GM12864 (cell line): ENCODE measurements at regions not wholly inside any gene's neighbourhood (a gene's known extent, or its start where the extent isn't known, plus 50 kb on each side); places are given as distances from the start of the nearest gene placed in this dataset.

ENCODE experiments used
- DNase-seq: peaks from one replicate; pipeline ENCODE4 v3.0.0-alpha.2; 2011; ENCODE audit warnings: low read depth
- H3K4me3 ChIP-seq: 2 replicates; pipeline ENCODE4 v1.5.1; 2011; ENCODE audit warnings: mild to moderate bottlenecking, low read depth, low read length, control low read depth
- TF ChIP-seq, protein P1 (sequence below): IDR thresholded peaks from 2 replicates; pipeline ENCODE4 v1.5.1; 2011; ENCODE audit warnings: low read depth, mild to moderate bottlenecking, moderate library complexity, low read length, control low read depth, inconsistent platforms; ENCODE audit errors: missing control alignments

DNA sequence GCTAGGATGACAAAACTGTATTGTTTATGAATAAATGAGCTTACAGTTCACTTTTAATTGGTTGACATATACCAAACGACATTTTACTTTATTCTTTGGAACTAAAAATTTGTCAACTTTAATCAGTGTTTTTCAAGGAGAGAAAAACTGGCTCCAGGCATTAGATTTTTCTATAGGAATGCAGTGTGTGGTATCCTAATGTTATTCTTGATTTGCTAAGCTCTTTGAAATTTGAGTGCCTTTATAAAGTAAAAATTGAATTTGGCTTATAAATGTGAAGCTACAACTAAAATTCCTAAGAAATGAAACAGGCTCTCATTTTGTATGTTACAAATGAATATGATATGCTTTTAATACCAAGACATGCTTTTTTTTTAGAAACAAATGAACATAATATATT lies 442.2 kb upstream of the TRAM1L1 start:
- no peak overlapping the region for H3K4me3 ChIP-seq
- TF ChIP-seq, protein P1, sequence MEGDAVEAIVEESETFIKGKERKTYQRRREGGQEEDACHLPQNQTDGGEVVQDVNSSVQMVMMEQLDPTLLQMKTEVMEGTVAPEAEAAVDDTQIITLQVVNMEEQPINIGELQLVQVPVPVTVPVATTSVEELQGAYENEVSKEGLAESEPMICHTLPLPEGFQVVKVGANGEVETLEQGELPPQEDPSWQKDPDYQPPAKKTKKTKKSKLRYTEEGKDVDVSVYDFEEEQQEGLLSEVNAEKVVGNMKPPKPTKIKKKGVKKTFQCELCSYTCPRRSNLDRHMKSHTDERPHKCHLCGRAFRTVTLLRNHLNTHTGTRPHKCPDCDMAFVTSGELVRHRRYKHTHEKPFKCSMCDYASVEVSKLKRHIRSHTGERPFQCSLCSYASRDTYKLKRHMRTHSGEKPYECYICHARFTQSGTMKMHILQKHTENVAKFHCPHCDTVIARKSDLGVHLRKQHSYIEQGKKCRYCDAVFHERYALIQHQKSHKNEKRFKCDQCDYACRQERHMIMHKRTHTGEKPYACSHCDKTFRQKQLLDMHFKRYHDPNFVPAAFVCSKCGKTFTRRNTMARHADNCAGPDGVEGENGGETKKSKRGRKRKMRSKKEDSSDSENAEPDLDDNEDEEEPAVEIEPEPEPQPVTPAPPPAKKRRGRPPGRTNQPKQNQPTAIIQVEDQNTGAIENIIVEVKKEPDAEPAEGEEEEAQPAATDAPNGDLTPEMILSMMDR: no peak
- DNase-seq: no peak

DNA sequence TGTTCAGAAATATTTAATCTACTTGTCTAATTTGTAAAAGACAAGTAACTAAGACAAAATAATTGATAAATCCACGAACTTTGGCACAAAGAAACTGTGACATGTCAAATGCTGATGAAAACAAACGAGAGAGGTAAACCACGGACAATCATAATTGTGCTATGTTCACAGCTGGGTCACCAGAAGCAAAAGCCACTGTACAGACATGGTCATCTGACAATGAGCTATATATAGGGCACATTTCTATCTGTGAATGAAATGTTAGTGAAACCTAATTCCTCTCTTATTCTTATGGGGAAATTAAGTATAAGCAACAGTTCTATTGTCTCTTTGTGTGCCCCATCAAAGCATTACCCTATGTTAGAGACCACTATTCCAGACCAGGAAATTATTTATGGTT lies 444.0 kb upstream of the TRAM1L1 start:
- no peak overlapping the region for H3K4me3 ChIP-seq
- TF ChIP-seq, protein P1: no peak
- no peak for DNase-seq

DNA sequence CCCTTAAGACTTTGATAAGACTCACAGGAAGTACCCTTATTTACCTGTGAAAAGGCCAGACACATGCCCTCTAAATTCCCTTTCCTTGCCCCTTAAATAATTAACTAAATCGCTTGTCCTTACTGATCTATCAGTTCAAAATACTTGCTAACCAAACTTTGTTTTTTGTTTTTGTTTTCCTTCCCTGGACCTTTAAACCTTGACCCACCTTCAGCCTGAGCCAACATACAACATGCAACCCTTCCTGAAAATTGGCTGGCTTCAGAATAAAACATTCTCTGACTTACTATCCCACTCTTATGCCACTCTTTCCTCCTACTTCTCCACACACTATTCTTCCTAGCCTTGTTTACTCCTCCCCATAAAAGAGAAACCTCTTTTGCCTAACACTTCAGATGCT lies 448.1 kb upstream of the TRAM1L1 start:
- TF ChIP-seq, protein P1: no peak
- no peak overlapping the region for H3K4me3 ChIP-seq
- DNase-seq: no peak

DNA sequence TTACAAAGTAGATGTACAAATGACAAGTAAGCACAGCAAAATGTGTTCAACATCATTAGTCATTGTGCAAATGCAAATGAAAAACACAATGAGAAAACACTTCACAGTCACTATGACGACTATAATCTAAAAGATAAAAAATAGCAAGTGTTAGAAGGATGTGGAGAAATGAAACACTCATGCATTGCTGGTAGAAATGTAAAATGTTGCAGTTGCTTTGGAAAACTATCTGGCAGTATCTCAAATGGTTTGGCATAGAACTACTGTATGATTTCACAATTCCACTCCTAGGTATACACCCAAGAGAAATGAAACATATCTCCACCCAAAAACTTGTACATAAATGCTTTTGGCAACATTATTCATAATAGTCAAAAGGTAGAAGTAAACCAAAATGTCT lies 459.7 kb upstream of the TRAM1L1 start:
- no peak for DNase-seq
- no peak overlapping the region for H3K4me3 ChIP-seq
- TF ChIP-seq, protein P1: no peak

DNA sequence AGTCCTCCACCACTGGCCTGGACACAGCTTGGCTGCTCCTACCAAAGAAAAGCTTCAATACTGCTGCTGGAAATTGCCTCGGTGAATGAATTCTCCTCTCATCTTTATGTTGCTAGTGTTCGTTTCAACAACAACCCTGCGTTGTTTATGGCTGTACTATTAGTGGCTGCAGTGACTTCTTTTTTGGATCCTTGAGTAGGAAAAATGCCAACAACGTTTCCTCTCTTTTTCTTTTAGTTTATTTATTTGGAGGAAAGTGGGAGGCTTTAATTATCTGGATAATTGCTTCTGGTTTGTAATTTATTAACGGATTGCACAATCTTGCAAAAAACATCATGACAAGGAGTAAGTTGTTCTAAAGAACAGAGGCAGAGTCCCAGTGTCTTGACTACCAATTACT lies 464.1 kb upstream of the TRAM1L1 start:
- no peak for DNase-seq
- TF ChIP-seq, protein P1: no peak
- no peak overlapping the region for H3K4me3 ChIP-seq

DNA sequence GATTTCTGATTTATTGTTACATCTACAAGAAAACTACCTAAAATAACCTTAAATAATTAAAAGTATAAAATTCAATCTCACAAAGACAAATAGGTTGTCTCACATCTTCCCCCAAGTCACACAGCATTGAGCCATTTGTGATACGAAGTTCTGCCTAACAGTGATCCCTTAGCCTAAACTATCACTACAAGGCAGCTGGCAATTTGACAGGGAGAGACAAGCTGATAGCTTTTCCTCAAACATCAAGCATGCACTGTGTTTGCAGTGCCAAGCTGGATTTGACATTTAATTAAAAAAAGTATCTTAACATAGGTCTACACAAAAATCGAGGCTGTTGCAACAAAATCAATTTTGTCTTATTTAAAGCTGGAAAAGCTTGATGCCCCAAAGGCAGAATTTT lies 464.7 kb upstream of the TRAM1L1 start:
- TF ChIP-seq, protein P1: no peak
- H3K4me3 ChIP-seq: no peak overlapping the region
- no peak for DNase-seq

DNA sequence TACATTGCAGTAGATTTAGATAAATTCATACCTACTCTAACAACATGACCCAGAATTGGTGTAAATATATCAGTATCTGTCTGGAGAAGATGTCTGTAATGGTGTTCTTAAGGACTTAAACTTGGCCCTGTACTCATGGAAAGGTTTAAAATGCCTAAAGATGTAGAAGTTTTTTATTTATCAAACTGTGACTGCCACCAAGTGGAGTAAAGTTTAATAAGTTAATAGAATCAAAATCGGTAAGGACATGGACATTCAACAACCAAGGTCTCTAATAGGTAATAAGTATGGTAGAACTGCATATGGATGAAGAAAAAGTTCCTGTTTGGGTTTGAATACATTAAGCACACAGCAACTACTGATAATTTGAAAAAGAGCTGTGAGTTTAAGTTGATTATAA lies 474.0 kb upstream of the NDST3 start:
- DNase-seq: no peak
- TF ChIP-seq, protein P1: no peak
- H3K4me3 ChIP-seq: no peak overlapping the region
